SK-N-SH (cell line): ENCODE measurements at regions not wholly inside any gene's neighbourhood (a gene's known extent, or its start where the extent isn't known, plus 50 kb on each side); places are given as distances from the start of the nearest gene placed in this dataset.

Source experiments
- CTCF ChIA-PET: fragments of 300-600, 350-600 bp; formaldehyde crosslinking; extraction: SDS; loops from one replicate; lab custom pipeline; 2021; lab: Yijun Ruan, JAX
- POLR2A ChIA-PET: fragments of 350-600 bp; sonication (Branson Sonifier 250); formaldehyde crosslinking; extraction: SDS; loops from one replicate; lab custom pipeline; 2020; ENCODE audit warnings: antibody characterized with exemption, inconsistent platforms; lab: Yijun Ruan, JAX
- DNase-seq: peaks from one replicate; pipeline ENCODE4 v3.0.0; 2012
- H2AFZ ChIP-seq: fragments of 200-600 bp; sonication (generic); 2 replicates; pipeline ENCODE4 v1.8.1; 2016; ENCODE audit warnings: antibody characterized with exemption, mild to moderate bottlenecking, low read depth
- H3F3A ChIP-seq: fragments of 200-600 bp; sonication (generic); replicated peaks from 2 replicates; pipeline ENCODE3; 2016; ENCODE audit warnings: antibody characterized with exemption, mild to moderate bottlenecking; ENCODE audit not compliant: insufficient read depth
- H3K27ac ChIP-seq, 2 experiments: fragments of 200-500 bp in 1 of 2; fragments of 200-600 bp in 1 of 2; sonication (Bioruptor generic) in 1 of 2; sonication (generic), shearing (Covaris generic) in 1 of 2; 2 replicates each; pipeline versions ENCODE4 v1.5.1 to v1.6.1; 2014 to 2016; ENCODE audit warnings: low read depth in 2 of 2, inconsistent platforms in 1 of 2, low read length in 1 of 2, mild to moderate bottlenecking in 1 of 2, mixed read lengths in 1 of 2
- H3K27me3 ChIP-seq: fragments of 200-600 bp; sonication (generic), shearing (Covaris generic); 2 replicates; pipeline ENCODE4 v1.6.1; 2016; ENCODE audit warnings: mixed run types; ENCODE audit not compliant: insufficient read depth
- H3K36me3 ChIP-seq, 2 experiments: fragments of 200-500 bp in 1 of 2; fragments of 200-600 bp in 1 of 2; sonication (Bioruptor generic) in 1 of 2; sonication (generic) in 1 of 2; replicated peaks in 1 of 2; 2 replicates each; pipeline versions ENCODE3 to v1.5.1; 2014 to 2016; ENCODE audit warnings: low read length in 1 of 2, mild to moderate bottlenecking in 1 of 2; ENCODE audit not compliant: insufficient read depth in 2 of 2, control insufficient read depth in 1 of 2
- H3K4me1 ChIP-seq, 2 experiments: fragments of 200-500 bp in 1 of 2; fragments of 200-600 bp in 1 of 2; sonication (Bioruptor generic) in 1 of 2; sonication (generic), shearing (Covaris generic) in 1 of 2; 2 replicates each; pipeline versions ENCODE4 v1.5.1 to v1.6.1; 2014 to 2016; ENCODE audit warnings: low read depth in 1 of 2, low read length in 1 of 2, mixed run types in 1 of 2; ENCODE audit not compliant: insufficient read depth in 2 of 2, control insufficient read depth in 1 of 2
- H3K4me2 ChIP-seq: fragments of 200-600 bp; sonication (generic), shearing (Covaris generic); 2 replicates; pipeline ENCODE4 v1.6.1; 2017; ENCODE audit warnings: mixed run types
- H3K4me3 ChIP-seq, 2 experiments: fragments of 200-500 bp in 1 of 2; fragments of 200-600 bp in 1 of 2; sonication (Bioruptor generic) in 1 of 2; sonication (generic), shearing (Covaris generic) in 1 of 2; 2 replicates each; pipeline versions ENCODE4 v1.5.1 to v1.8.1; 2014 to 2016; ENCODE audit warnings: low read depth in 2 of 2, inconsistent platforms in 1 of 2, low read length in 1 of 2, mild to moderate bottlenecking in 1 of 2, mixed read lengths in 1 of 2, moderate library complexity in 1 of 2
- H3K79me2 ChIP-seq: fragments of 200-600 bp; sonication (generic); 2 replicates; pipeline ENCODE4 v1.8.1; 2017; ENCODE audit warnings: mild to moderate bottlenecking; ENCODE audit not compliant: insufficient read depth
- H3K9ac ChIP-seq: fragments of 200-600 bp; sonication (generic); 2 replicates; pipeline ENCODE4 v1.6.1; 2017; ENCODE audit warnings: mixed run types
- H3K9me2 ChIP-seq: fragments of 200-600 bp; sonication (generic); 2 replicates; pipeline ENCODE4 v1.6.1; 2017; ENCODE audit warnings: mixed run types
- H3K9me3 ChIP-seq: fragments of 200-600 bp; sonication (generic); 2 replicates; pipeline ENCODE4 v1.6.1; 2017; ENCODE audit warnings: mixed run types, mild to moderate bottlenecking, moderate library complexity
- H4K20me1 ChIP-seq: fragments of 200-600 bp; sonication (generic); 2 replicates; pipeline ENCODE4 v1.6.1; 2017; ENCODE audit warnings: mild to moderate bottlenecking, mixed run types; ENCODE audit not compliant: insufficient read depth
- CHD2 ChIP-seq: fragments of 150-350 bp; IDR thresholded peaks from 2 replicates; pipeline ENCODE4 v1.6.1; 2018; ENCODE audit warnings: low read length; ENCODE audit not compliant: partially characterized antibody
- ELF1 ChIP-seq: IDR thresholded peaks from 2 replicates; pipeline ENCODE4 v1.4.0; 2012
- MEF2A ChIP-seq: IDR thresholded peaks from 2 replicates; pipeline ENCODE4 v1.4.0; 2012; ENCODE audit warnings: low read depth, borderline replicate concordance
- NRF1 ChIP-seq: IDR thresholded peaks from 2 replicates; pipeline ENCODE4 v1.6.1; 2012; ENCODE audit warnings: low read depth, mild to moderate bottlenecking, low read length
- RAD21 ChIP-seq: IDR thresholded peaks from 2 replicates; pipeline ENCODE4 v1.6.1; 2012; ENCODE audit warnings: mild to moderate bottlenecking, low read length
- RXRA ChIP-seq: IDR thresholded peaks from 2 replicates; pipeline ENCODE4 v1.4.0; 2012; ENCODE audit warnings: low read depth, mild to moderate bottlenecking, borderline replicate concordance
- TAF1 ChIP-seq: IDR thresholded peaks from 2 replicates; pipeline ENCODE4 v1.6.1; 2012; ENCODE audit warnings: low read depth, mild to moderate bottlenecking, low read length, moderate library complexity, borderline replicate concordance
- TEAD4 ChIP-seq: IDR thresholded peaks from 2 replicates; pipeline ENCODE4 v1.4.0; 2012; ENCODE audit warnings: mild to moderate bottlenecking, borderline replicate concordance; ENCODE audit not compliant: insufficient read depth
- WGBS: methylation state at CpG from one replicate; pipeline ENCODE4 v1.1.6; 2017; ENCODE audit warnings: low lambda C conversion rate; 5-methylcytosine and 5-hydroxymethylcytosine counted together
- TF ChIP-seq, protein P1 (sequence below): fragments of 150-350 bp; IDR thresholded peaks from 2 replicates; pipeline ENCODE4 v1.6.1; 2016; ENCODE audit warnings: mild to moderate bottlenecking, low read depth, low read length
- TF ChIP-seq, protein P2 (sequence below): IDR thresholded peaks from 2 replicates; pipeline ENCODE4 v1.4.0; 2012; ENCODE audit warnings: low read depth

DNA sequence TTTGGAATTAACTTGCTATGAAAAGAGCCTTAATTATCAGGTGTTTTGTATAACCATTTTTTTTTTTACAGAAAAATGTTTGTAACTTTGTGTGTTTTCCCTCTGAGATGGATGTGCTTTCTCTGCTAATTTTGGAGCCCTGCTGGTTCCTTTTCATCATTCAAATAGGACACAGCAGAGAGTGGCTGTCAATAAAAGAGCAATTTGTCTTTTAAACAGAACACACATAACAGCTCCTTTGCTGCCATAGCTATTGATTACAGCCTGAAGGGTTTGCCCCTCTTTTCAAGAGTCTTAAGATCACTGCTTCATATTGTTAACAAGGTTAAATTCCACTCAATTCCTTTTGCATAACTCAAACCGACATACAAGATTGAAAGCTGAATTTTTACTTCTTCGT, 187.2 kb upstream of the MBL2 start:
- Histone ChIP-seq H3F3A (no peaks in the 10 kb centered on the region), H3K36me3 (no peaks in the 10 kb centered on the region), H3K4me1 (no peaks in the 10 kb centered on the region; a peak in 1 of 4 replicates), H3K9me2 (no peaks in the 10 kb centered on the region), H4K20me1 (no peaks in the 10 kb centered on the region), H3K4me3 (no peak overlapping the region), H3K4me2 (no peak overlapping the region), H3K27me3 (no peaks in the 10 kb centered on the region), H3K9ac (no peak overlapping the region), H3K79me2 (no peaks in the 10 kb centered on the region), H3K27ac (no peak overlapping the region), H2AFZ (no peak overlapping the region), H3K9me3 (no peaks in the 10 kb centered on the region)
- ChIA-PET CTCF (interaction anchor here (0.6 kb wide), 1 partner anchor 21 kb away, joined by 3 read pairs; no protein-coding TSS in a partner anchor), POLR2A (no interaction called here)
- whole genome bisulfite sequencing: 27% methylated on average over 2 of the region's 2 CpGs
- DNase-seq: no peak
- TF ChIP-seq ELF1 (no peak), TEAD4 (no peak), MEF2A (no peak), TAF1 (no peak), NRF1 (no peak), RXRA (no peak), CHD2 (no peak)
- TF ChIP-seq, protein P1, sequence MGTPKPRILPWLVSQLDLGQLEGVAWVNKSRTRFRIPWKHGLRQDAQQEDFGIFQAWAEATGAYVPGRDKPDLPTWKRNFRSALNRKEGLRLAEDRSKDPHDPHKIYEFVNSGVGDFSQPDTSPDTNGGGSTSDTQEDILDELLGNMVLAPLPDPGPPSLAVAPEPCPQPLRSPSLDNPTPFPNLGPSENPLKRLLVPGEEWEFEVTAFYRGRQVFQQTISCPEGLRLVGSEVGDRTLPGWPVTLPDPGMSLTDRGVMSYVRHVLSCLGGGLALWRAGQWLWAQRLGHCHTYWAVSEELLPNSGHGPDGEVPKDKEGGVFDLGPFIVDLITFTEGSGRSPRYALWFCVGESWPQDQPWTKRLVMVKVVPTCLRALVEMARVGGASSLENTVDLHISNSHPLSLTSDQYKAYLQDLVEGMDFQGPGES: no peak

DNA sequence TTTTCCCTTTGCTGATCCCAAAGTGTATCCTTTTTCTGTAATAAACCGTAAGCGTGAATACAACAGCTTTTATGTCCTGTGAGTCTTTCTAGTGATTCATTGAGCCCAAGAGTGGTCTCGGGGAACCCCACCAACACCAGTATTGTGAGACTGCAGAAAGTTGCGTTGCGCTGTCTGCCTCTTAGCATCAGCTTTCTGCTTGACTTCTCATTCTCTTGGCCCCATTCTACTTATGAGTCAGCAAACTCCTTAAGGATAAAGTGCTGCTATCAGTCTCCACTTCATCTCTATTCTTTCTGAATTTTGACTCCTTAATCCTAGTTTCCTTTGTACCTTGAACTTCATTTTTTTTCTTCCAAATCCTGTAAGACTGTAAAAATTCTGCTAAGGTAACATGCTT, 184.3 kb upstream of the MBL2 start:
- Histone ChIP-seq H3K36me3 (no peaks in the 10 kb centered on the region), H3K27ac (no peak overlapping the region), H3K9me3 (no peaks in the 10 kb centered on the region), H3K4me1 (no peaks in the 10 kb centered on the region; a peak in 1 of 4 replicates), H3K9me2 (no peaks in the 10 kb centered on the region), H4K20me1 (no peaks in the 10 kb centered on the region), H3K27me3 (no peaks in the 10 kb centered on the region), H3K4me3 (no peak overlapping the region), H3F3A (no peaks in the 10 kb centered on the region), H2AFZ (no peak overlapping the region), H3K79me2 (no peaks in the 10 kb centered on the region), H3K4me2 (no peak overlapping the region), H3K9ac (no peak overlapping the region)
- ChIA-PET CTCF (no interaction called here), POLR2A (no interaction called here)
- DNase-seq: no peak
- WGBS: 74% methylated on average over 5 of the region's 5 CpGs
- TF ChIP-seq, protein P2, sequence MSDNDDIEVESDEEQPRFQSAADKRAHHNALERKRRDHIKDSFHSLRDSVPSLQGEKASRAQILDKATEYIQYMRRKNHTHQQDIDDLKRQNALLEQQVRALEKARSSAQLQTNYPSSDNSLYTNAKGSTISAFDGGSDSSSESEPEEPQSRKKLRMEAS: no peak

DNA sequence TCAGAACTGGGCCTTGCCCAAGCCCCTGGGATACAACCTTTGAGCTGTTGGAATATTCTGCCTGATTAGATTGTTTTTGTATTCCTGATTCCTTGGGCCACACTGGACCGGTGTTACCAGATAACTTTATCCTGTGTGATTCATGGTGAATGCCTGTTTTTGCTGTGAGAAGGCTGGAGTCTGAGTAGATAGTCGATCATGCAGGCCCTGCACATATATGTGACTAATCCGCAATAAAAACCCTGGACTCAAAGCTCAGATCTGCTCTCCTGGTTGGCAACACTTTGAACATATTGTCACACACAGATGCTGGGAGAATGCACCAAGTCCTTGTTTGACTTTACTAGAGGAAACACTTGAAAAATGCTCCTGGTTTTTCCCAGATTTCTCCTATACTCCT, 183.9 kb upstream of the MBL2 start:
- H3K79me2 ChIP-seq: no peaks in the 10 kb centered on the region
- H3K9me3 ChIP-seq: no peaks in the 10 kb centered on the region
- no peaks in the 10 kb centered on the region for H3K9me2 ChIP-seq
- no peak for TF ChIP-seq RAD21
- H3K9ac ChIP-seq: no peak overlapping the region
- H3K36me3 ChIP-seq: no peaks in the 10 kb centered on the region
- no peaks in the 10 kb centered on the region for H4K20me1 ChIP-seq
- ChIA-PET POLR2A (no interaction called here), CTCF (no interaction called here)
- H3K27ac ChIP-seq: no peak overlapping the region
- H3K4me3 ChIP-seq: no peak overlapping the region
- H2AFZ ChIP-seq: no peak overlapping the region
- WGBS: 50% methylated on average over 2 of the region's 3 CpGs
- no peaks in the 10 kb centered on the region for H3K27me3 ChIP-seq
- DNase-seq: no peak
- H3K4me2 ChIP-seq: no peak overlapping the region
- no peaks in the 10 kb centered on the region; a peak in 1 of 4 replicates for H3K4me1 ChIP-seq
- H3F3A ChIP-seq: no peaks in the 10 kb centered on the region
